HEK293T (cell line): ENCODE measurements at regions not wholly inside any gene's neighbourhood (a gene's known extent, or its start where the extent isn't known, plus 50 kb on each side); places are given as distances from the start of the nearest gene placed in this dataset.

ENCODE experiments used
- ARNT ChIP-seq: fragments of 450-650 bp; IDR thresholded peaks from 2 replicates; pipeline ENCODE4 v1.6.1; 2017; ENCODE audit warnings: mild to moderate bottlenecking
- FOXK2 ChIP-seq: fragments of 450-650 bp; IDR thresholded peaks from 2 replicates; pipeline ENCODE4 v1.6.1; 2016; ENCODE audit warnings: mild to moderate bottlenecking
- PKNOX1 ChIP-seq: fragments of 450-650 bp; IDR thresholded peaks from 2 replicates; pipeline ENCODE4 v1.6.1; 2016
- SP1 ChIP-seq: fragments of 450-650 bp; IDR thresholded peaks from 2 replicates; pipeline ENCODE4 v1.6.1; 2017
- SUZ12 ChIP-seq: fragments of 450-650 bp; IDR thresholded peaks from 2 replicates; pipeline ENCODE4 v1.6.1; 2016; ENCODE audit warnings: mild to moderate bottlenecking

- TF ChIP-seq FOXK2 (no peak), SUZ12 (no peak), SP1 (no peak), ARNT (no peak), PKNOX1 (no peak)
Measured at GRCh38 chr4:169921732-169922131, 104.5 kb downstream of the MFAP3L start.
